Stimulated activated CD4-positive, alpha-beta T cell treated with anti-CD3 and anti-CD28 coated beads, Interleukin-4, amount 100 ng/mL, for 4 hours (primary cell): ENCODE measurements at regions not wholly inside any gene's neighbourhood (a gene's known extent, or its start where the extent isn't known, plus 50 kb on each side); places are given as distances from the start of the nearest gene placed in this dataset.
"Not testable (repeated sequence)": the region's sequence is repeated elsewhere in the genome, so short reads cannot be mapped to it uniquely, and the experiment has no call there.

Source experiments
- DNase-seq, 2 experiments: peaks; one replicate each; pipeline ENCODE4 v3.0.0-alpha.2; 2020

DNA sequence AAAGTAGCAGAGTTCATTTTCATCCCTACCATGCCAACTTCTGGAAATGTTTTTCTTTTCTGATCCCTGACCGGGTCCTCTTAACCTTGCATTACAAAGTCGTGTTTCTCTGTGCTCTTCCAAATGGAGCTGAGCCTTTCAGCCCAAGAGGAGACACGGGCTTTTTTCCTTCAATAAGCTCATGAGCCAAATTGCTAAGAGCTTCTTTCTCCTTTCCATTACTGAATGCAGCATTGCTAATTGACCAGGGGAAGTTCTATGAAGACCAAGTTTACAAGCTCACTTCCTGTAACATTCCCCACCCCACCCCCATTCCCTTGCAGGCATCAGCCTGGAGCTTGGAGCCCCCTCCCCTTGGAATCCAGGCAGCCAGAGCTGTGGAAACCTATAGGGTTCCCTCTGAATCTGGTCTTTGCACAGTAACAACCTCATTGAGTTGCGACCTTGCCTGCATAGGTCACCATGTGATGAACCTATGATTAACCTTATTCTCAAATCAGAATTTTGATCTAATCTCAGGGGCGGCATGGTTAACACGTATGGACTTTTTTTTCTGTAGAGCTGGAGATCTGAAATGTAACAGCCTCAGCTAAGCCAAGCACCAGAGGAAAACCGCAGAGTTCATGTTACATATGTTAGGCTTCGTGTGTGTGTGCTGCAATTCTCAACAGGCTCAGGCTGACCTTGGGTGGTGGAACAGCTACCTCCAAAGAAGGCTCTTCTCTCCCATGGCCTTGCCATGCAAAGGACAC is 395.7 kb upstream of the ZNF462 start:
- DNase-seq, result no peak

DNA sequence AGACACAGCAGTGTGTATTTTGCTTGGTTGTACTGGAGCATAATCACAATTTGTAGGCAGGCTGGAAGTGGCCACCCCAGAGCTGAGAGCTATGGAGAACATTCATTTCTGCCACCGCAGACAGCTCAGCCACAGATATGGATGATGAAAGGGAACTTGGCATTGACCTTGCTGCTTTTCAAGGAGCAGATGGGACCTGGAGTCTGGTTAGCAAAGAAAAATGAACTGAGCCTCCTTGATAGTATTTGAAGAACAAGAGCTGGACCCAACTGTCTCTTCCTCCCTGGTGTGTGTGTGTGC is 395.2 kb upstream of the ZNF462 start:
- DNase-seq, result no peak

DNA sequence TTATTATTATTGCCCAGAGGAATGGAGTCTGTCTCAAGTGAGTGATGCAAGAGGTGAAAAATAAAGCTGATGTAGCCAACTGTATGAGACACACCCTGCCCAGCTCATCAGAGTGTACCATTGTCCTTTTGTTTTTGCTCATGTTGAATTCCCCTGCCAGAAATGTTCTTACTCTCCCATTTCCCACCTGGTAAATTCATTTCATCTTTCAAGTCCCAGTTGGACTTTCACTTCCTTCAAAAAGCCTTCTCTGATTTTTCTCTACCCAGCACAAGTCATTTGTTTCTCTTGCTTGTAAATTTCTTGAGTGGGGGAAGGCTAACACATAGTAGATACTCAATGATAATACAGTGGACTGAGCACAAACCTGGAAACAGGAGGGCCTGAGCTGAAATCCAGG is 394.5 kb upstream of the ZNF462 start:
- DNase-seq, result no peak

DNA sequence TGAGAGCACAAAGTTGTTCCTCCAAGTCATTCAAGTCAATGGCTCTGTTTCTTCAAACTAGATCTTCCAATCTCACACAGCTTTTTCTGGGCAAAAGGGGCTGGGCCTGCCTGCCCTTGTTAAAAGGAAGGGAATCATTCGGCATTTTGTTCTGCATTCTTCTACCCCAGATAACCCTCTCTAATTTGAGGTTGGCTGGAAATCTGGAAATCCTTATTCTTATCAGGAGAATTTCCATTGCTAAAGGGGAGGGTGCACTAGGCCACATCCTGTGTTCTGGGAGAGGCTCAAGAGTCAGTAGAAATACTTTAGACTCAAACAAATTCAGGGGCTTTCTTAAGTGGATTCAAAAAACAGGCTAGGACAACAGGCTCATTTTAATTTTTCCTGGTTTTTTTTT is 384.7 kb upstream of the ZNF462 start:
- DNase-seq, result no peak

DNA sequence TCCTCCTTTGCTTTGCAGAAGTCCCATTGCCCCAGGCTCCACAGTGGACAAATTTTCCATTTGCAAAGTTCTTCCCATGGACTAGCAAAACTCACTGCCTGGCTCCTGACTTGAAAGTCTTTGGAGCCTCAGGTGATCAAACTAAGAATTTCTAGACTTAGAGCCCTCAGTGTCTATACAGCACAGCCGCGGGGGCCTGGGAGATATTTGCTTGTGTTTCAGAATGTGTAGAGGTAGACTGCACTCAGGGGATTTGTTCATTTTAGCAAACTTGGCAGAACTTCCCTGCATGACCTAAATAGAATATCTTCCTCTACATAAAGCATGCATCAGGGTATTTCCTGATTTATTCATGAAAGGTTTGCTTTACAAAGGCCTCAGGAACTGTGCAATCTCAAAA is 384.2 kb upstream of the ZNF462 start:
- DNase-seq, result no peak

GRCh38 chr9:106479679-106480078 is 383.3 kb upstream of the ZNF462 start:
- no peak for DNase-seq

DNA sequence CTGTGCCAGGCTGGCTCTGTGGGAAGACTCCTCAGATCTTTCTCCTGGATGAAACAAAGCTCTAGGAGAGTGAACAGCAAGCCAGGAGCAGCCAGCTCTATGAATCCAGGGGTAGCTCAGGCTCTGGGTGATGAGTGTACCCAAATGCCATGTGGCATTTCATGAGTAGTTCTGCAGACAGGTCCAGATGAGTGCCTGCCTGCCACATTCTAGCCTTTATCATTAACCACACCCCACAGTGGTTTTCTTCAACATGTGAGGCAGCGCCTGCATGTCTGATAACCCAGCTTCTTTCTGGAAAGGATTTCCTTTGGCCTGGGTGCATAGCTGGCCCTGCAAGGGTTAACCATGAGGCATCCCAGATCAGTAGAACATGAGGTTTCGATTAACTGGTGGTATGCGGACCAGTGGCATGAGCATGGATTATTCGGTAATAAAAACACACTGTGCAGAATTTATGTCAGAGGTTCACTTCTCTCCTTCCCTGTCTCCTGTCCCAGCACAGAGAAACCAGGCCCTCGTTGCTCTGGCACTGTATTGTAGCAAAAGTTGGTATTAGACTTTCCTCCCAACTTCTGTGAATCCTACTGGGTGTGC is 381.9 kb upstream of the ZNF462 start:
- no peak for DNase-seq

- no peak for DNase-seq
Measured at GRCh38 chr9:106482733-106483132, 380.2 kb upstream of the ZNF462 start.

GRCh38 chr9:106486685-106487084 is 376.3 kb upstream of the ZNF462 start:
- no peak for DNase-seq

- DNase-seq, result no peak
Measured at GRCh38 chr9:106487266-106487665, 375.7 kb upstream of the ZNF462 start.

GRCh38 chr9:106492126-106492525 is 370.8 kb upstream of the ZNF462 start:
- not testable (repeated sequence) for DNase-seq

- DNase-seq, result no peak
Measured at GRCh38 chr9:106500171-106500570, 362.8 kb upstream of the ZNF462 start.

DNA sequence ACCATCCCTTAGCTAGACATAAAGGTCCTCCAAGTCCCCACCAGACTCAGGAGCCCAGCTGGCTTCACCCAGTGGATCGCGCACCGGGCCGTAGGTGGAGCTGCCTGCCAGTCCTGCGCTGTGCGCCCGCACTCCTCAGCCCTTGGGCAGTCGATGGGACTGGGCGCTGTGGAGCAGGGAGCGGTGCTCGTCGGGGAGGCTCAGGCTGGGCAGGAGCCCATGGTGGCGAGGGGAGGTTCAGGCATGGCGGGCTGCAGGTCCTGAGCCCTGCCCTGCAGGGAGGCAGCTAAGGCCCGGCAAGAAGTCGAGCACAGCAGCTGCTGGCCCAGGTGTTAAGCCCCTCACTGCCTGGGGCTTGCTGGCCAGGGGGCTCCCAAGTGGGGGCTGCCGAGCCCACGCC is 361.8 kb upstream of the ZNF462 start:
- not testable (repeated sequence) for DNase-seq

DNA sequence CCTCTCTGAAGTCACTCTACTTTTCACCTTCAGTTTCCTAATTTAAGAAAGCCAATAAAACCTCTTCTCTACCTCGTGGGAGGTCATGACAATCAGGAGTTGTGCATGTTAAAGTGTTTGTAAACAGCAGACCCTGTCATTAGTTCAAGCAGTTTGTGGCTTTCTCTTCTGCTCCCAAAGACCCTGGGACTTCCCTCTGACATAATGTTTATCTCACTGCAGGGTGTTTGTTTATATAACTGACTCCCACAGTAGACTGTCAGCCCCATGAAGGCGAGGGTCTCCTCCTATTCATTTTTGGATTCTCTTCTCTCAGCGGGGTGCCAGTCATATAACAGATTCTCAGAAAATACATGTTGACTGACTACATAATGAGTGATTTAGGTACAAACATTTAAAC is 360.0 kb upstream of the ZNF462 start:
- DNase-seq, result no peak

- no peak for DNase-seq
Measured at GRCh38 chr9:106503759-106504158, 359.2 kb upstream of the ZNF462 start.

GRCh38 chr9:106526716-106527204 is 336.2 kb upstream of the ZNF462 start:
- DNase-seq, result no peak

DNA sequence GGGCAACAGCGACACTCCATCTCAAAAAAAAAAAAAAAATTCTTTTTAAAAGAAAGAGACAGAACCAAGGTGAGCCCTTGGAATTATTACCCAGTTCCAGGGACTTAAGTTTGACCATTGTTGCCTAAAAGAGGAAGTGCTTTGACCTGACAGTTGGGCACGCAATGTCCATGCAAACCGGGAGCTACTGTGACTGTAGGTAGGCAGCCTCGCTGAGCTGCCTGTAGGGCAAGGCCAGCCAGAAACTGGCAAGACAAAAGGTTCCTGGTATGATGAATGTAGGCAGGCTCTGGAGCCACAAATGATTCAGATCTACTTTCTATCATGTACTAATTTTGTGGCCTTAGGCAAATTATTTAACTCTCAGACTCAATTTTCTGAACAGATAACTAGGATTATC is 334.8 kb upstream of the ZNF462 start:
- DNase-seq, result no peak

DNA sequence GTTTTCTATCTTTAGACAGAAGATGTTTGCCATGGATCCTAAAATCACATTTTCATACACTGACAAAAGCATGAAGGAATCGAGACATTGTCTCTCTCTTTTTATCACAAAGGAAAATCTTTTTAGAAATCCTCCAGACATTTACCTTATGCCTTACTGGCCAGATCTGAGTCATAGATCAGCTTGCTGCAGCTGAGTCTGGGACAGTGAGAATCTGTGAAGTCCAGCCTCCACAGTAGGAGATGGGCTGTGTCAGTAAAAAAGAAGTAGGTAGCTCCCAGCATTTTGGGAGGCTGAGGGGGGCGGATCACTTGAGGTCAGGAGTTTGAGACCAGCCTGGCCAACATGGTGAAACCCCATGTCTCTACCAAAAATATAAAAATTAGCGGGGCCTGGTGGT is 333.4 kb upstream of the ZNF462 start:
- DNase-seq, result no peak

DNA sequence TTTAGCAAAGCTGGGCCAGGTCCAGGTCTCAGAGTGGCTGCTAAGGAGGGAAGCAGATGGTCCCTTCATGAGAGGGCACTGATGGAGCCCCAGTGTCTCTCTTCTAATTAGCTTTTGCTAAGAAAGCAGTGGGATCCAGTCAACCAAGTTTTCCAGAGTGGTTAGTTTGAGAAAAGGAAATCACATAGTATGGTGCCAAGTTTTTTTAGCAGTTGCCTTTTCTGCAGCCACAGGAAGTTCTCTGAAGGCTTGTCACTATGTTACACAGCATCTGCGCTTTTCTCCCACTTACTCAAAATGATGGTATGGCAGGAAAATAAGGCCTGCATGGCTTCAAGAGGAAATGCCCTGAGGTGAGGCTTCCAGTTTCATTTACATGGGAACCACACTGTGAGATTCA is 331.5 kb upstream of the ZNF462 start:
- no peak for DNase-seq

GRCh38 chr9:106532306-106533015 is 330.5 kb upstream of the ZNF462 start:
- DNase-seq, result no peak

GRCh38 chr9:106534800-106535199 is 328.2 kb upstream of the ZNF462 start:
- DNase-seq, result no peak

DNA sequence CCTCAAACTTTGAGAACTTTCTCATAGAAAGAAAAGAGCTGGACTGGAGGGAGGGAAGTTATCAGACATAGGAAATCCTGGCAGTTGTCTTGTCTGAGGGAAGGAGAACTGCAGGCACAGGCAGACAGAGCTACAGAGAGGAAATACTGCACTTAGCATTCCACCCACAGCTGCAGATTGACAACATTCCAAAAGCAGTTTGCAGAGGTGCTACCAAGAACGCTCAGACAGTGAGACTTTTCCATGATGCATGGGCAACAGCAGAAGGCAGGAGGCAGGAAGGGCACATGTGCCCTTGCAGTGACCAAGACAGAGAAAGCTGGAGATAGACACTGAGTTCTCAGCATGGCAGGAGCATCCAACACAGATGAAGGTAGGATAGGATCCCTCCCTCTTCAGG is 327.5 kb upstream of the ZNF462 start:
- DNase-seq, result no peak

- no peak for DNase-seq
Measured at GRCh38 chr9:106557996-106558667, 304.8 kb upstream of the ZNF462 start.

GRCh38 chr9:106560540-106560939 is 302.4 kb upstream of the ZNF462 start:
- no peak for DNase-seq
